Ovary (tissue), 7 donors: ENCODE measurements at regions not wholly inside any gene's neighbourhood (a gene's known extent, or its start where the extent isn't known, plus 50 kb on each side); places are given as distances from the start of the nearest gene placed in this dataset.

Experiments
- DNase-seq, 5 donors: peaks; one replicate each; pipeline ENCODE4 v3.0.0-alpha.2; 2019 to 2020
- H3K27ac ChIP-seq, 2 donors: fragments of 200-600 bp; one replicate each; pipeline versions ENCODE4 v1.5.1 to v1.8.0; 2019 to 2022
- H3K27me3 ChIP-seq: fragments of 200-600 bp; one replicate; pipeline ENCODE4 v1.8.0; 2022
- H3K36me3 ChIP-seq: fragments of 200-600 bp; sonication (generic); one replicate; pipeline ENCODE4 v1.5.1; 2019
- H3K4me1 ChIP-seq: one replicate; pipeline ENCODE4 v1.8.1; 2013; ENCODE audit warnings: mild to moderate bottlenecking, moderate library complexity; ENCODE audit not compliant: insufficient read depth
- H3K4me3 ChIP-seq: fragments of 200-600 bp; sonication (generic); one replicate; pipeline ENCODE4 v1.5.1; 2017
- H3K9me3 ChIP-seq, 2 donors: fragments of 200-600 bp in 1 of 2; sonication (generic) in 1 of 2; one replicate each; pipeline versions ENCODE4 v1.5.1 to v1.8.1; 2013 to 2019; ENCODE audit warnings: mild to moderate bottlenecking in 1 of 2, moderate library complexity in 1 of 2
- CTCF ChIP-seq, 3 donors: fragments of 450-650 bp in 2 of 3; fragments of 200-600 bp in 1 of 3; IDR thresholded peaks; one replicate each; pipeline versions ENCODE4 v1.5.1 to v1.8.0; 2016 to 2022; ENCODE audit warnings: antibody characterized with exemption in 3 of 3, mild to moderate bottlenecking in 1 of 3
- EP300 ChIP-seq: sonication (generic); formaldehyde crosslinking; IDR thresholded peaks from one replicate; pipeline ENCODE4 v1.6.1; 2017; ENCODE audit warnings: antibody characterized with exemption
- POLR2A ChIP-seq: fragments of 450-650 bp; IDR thresholded peaks from one replicate; pipeline ENCODE4 v1.6.1; 2017; ENCODE audit warnings: antibody characterized with exemption, mild to moderate bottlenecking, moderate library complexity
- WGBS, 3 donors: extraction: QIAGEN DNeasy Blood & Tissue Kit in 1 of 3; methylation state at CpG; one replicate each; pipeline versions ENCODE4 v1.1.5 to v1.1.7; 2013 to 2017; 5-methylcytosine and 5-hydroxymethylcytosine counted together
- intact Hi-C, 4 donors: fragments of 100-400 bp; cut with DNase I; formaldehyde crosslinking; loops; one replicate each; pipeline versions ENCODE4 v1.11.0 to v1.15.1; 2022 to 2023
- donor health status: DM: no; HTN: no; CAD: no; lungs with moderate emphysema.
- donor health status: DM: no; HTN: no; CAD: no.
- donor health status: Bipolar disorder and iron deficiency.
- donor health status: DM: no; HTN: no; CAD: no.
- donor health status: DM: yes; HTN: yes; CAD: no.

GRCh38 chr4:164383358-164384220 is 370.3 kb upstream of the SMIM31 start:
- WGBS, 3 donors = 1% methylated on average over 65 of the region's 65 CpGs
- no peak overlapping the region for H3K27ac ChIP-seq

GRCh38 chr4:164384416-164384815 is 369.5 kb upstream of the SMIM31 start:
- WGBS, 3 donors = 61 to 66% (median 62%) methylated on average over 8 of the region's 8 CpGs
- H3K4me3 ChIP-seq = no peak overlapping the region
- H3K9me3 ChIP-seq = no peaks in the 10 kb centered on the region
- intact Hi-C loops = no loop called here
- no peaks in the 10 kb centered on the region for H3K36me3 ChIP-seq
- no peak for DNase-seq
- no peaks in the 10 kb centered on the region for H3K4me1 ChIP-seq
- no peaks in the 10 kb centered on the region for H3K27me3 ChIP-seq
- no peak overlapping the region for H3K27ac ChIP-seq
- no peak for TF ChIP-seq CTCF (IDR thresholded peaks at IDR 0.05)
- TF ChIP-seq POLR2A = no peak
- TF ChIP-seq EP300 = no peak

More at GRCh38 chr4:164383358-164384220, 370.3 kb upstream of the SMIM31 start:
- no peaks in the 10 kb centered on the region for H3K4me1 ChIP-seq
- H3K4me3 ChIP-seq = peak overlapping the region; percentile 16
- TF ChIP-seq POLR2A (no peak), EP300 (no peak), CTCF (IDR thresholded peaks at IDR 0.05) (no peak)
- DNase-seq = peak in 3 of 5 donors; percentile 15 to 17 (median 15)
- H3K27me3 ChIP-seq = no peaks in the 10 kb centered on the region
- intact Hi-C loops = no loop called here
- no peaks in the 10 kb centered on the region for H3K9me3 ChIP-seq
- H3K36me3 ChIP-seq = no peaks in the 10 kb centered on the region

- intact Hi-C loops = no loop called here
- no peaks in the 10 kb centered on the region for H3K4me1 ChIP-seq
- no peaks in the 10 kb centered on the region for H3K36me3 ChIP-seq
- H3K9me3 ChIP-seq = no peaks in the 10 kb centered on the region
- no peak for DNase-seq
- TF ChIP-seq EP300 (no peak), CTCF (IDR thresholded peaks at IDR 0.05) (no peak), POLR2A (no peak)
- no peak overlapping the region for H3K27ac ChIP-seq
- WGBS, 3 donors = 42 to 52% (median 48%) methylated on average over 4 of the region's 4 CpGs
- H3K4me3 ChIP-seq = no peak overlapping the region
- no peaks in the 10 kb centered on the region for H3K27me3 ChIP-seq
Observed at GRCh38 chr4:164396439-164396838, 357.5 kb upstream of the SMIM31 start.

GRCh38 chr4:164402554-164402953 is 351.4 kb upstream of the SMIM31 start:
- Histone ChIP-seq H3K36me3 (no peaks in the 10 kb centered on the region), H3K27ac (no peak overlapping the region), H3K9me3 (no peaks in the 10 kb centered on the region), H3K4me3 (no peak overlapping the region), H3K27me3 (no peaks in the 10 kb centered on the region), H3K4me1 (no peaks in the 10 kb centered on the region)
- TF ChIP-seq EP300 (no peak), CTCF (IDR thresholded peaks at IDR 0.05) (no peak), POLR2A (no peak)
- no peak for DNase-seq
- 2 to 8% (median 3%) methylated on average over 1 of the region's 1 CpG for WGBS, 3 donors
- intact Hi-C loops = no loop called here
